Muscle layer of duodenum (tissue), 2 donors: ENCODE measurements at regions not wholly inside any gene's neighbourhood (a gene's known extent, or its start where the extent isn't known, plus 50 kb on each side); places are given as distances from the start of the nearest gene placed in this dataset.
A peak's percentile ranks its signal among the peaks of the same experiment; 100 is the strongest.

Source experiments
- H3K27ac ChIP-seq: one replicate; pipeline ENCODE4 v1.7.0; 2013; ENCODE audit warnings: mild to moderate bottlenecking, low read length
- H3K27me3 ChIP-seq: one replicate; pipeline ENCODE4 v1.7.0; 2013; ENCODE audit warnings: low read depth, mild to moderate bottlenecking, control low read depth, low read length
- H3K36me3 ChIP-seq, 2 donors: one replicate each; pipeline ENCODE4 v1.7.0; 2013; ENCODE audit warnings: low read length in 2 of 2, control low read depth in 1 of 2, mild to moderate bottlenecking in 1 of 2; ENCODE audit not compliant: insufficient read depth in 2 of 2, control insufficient read depth in 1 of 2
- H3K4me1 ChIP-seq, 2 donors: one replicate each; pipeline ENCODE4 v1.7.0; 2013; ENCODE audit warnings: low read length in 2 of 2, mild to moderate bottlenecking in 2 of 2, control low read depth in 1 of 2, moderate library complexity in 1 of 2; ENCODE audit not compliant: insufficient read depth in 2 of 2, control insufficient read depth in 1 of 2
- H3K4me3 ChIP-seq, 2 donors: one replicate each; pipeline ENCODE4 v1.7.0; 2013; ENCODE audit warnings: low read length in 2 of 2, low read depth in 1 of 2, mild to moderate bottlenecking in 1 of 2
- H3K9me3 ChIP-seq, 2 donors: one replicate each; pipeline ENCODE4 v1.7.0; 2013; ENCODE audit warnings: low read length in 2 of 2, control low read depth in 1 of 2, mild to moderate bottlenecking in 1 of 2; ENCODE audit not compliant: control insufficient read depth in 1 of 2
- donor health status: healthy.

DNA sequence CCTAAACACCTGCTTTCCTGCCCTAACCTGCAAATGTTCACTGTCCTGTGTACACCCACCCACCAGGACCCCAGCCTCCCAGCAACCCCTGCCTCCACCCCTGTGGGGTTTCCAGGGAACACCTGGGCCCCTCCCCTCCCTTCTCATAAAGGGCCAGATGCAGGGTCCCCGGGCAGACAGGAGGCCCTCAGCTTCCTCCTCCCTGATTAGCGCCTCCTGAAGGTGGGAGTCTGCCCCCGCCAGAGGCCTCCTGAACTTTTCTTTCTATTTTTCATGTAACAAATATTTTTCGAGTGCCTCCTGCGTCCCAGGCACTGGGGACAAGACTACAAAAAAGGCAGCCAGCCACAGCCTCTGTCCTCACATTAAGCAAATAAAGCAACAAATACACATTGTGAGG, 135.4 kb upstream of the LINGO1 start:
- no peaks in the 10 kb centered on the region for H3K9me3 ChIP-seq
- no peaks in the 10 kb centered on the region for H3K4me1 ChIP-seq
- H3K27me3 ChIP-seq, result peaks cover 5% of the 10 kb centered on the region
- no peak overlapping the region for H3K4me3 ChIP-seq
- H3K36me3 ChIP-seq, result no peaks in the 10 kb centered on the region
- H3K27ac ChIP-seq, result no peak overlapping the region

DNA sequence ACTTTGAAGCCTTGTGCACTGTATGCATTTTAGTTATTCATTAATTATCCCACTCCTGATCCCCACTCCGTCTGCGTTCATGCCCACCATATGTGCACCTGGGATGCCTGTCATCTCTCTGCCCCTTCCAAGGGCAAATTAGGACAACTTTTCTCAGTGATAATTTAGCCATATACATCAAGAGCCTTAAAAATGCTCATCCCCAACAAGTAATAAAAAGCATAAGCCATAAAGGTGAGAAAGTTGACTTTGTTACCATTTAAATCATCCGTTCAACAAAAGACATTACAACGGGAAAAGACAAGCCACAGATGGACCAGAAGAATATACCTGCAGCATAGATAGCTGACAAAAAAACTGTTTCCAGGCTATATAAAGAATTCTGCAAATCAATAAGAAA, 131.4 kb upstream of the LINGO1 start:
- H3K36me3 ChIP-seq, result no peaks in the 10 kb centered on the region
- peaks cover 5% of the 10 kb centered on the region for H3K27me3 ChIP-seq
- H3K9me3 ChIP-seq, result no peaks in the 10 kb centered on the region
- H3K4me1 ChIP-seq, result no peaks in the 10 kb centered on the region
- H3K4me3 ChIP-seq, result no peak overlapping the region
- no peak overlapping the region for H3K27ac ChIP-seq

DNA sequence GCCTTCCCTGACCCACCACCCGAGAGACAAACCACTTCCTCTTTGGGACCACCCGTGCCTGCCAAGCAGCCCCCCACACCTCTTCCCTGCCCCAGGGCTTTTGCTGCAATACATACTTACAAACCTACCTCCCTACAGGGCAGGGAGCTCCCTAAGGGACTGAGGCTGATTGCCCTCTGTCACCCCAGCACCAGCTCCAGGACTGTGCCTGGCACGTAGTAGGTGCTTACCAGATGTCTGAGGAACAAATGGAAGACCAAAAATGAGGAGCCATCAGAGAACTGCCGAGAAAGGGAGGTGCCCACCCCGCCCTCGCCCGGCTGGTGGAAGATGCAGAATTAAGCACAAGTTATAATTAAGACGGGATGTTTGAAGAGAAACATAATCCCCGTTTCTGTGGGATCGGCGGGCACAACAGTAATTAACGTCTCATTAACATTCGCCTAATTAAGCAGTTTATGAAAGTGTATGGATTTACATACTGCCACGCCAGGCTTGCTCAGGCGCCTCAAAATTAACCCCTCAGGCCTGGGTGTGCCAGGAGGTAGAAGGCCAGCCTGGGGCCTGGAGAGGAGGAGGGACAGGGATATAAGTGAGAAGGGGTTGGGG, 130.1 kb upstream of the LINGO1 start:
- Histone ChIP-seq H3K9me3 (no peaks in the 10 kb centered on the region), H3K27me3 (peaks cover 5% of the 10 kb centered on the region), H3K4me3 (no peak overlapping the region), H3K27ac (no peak overlapping the region), H3K36me3 (no peaks in the 10 kb centered on the region), H3K4me1 (no peaks in the 10 kb centered on the region)

DNA sequence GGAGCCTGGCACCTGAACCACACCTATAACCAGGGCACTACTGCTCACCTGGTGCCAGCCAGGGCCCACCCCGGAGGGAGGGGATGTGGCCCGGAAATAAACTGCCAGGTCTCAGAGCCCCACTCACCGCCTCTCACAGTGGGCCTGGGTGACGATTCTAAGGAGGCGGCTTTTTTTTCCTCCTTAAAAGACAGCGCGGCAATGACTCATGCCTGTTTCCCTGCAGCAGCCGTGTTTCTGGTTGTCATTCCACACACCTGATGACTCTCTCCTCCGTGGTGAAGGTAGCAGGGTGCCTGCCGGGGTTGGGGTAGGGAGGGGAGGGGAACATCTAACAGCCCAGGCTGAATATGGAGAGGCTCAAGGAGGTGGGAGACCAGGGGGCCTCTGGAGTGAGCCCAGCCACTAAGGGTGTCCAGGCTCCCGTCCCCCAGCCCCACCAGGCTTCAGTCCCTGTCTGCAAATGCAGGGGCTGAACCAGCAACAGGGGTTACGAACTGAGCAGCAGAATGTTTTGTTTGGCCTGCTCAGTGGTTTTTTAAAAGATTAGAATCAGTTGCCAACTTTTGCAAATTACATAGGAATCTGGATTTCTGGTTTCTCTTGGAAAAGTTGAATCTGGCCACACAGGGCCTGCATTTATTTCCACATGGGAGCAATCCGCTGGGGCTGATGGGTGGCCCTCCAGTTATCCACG, 127.3 kb upstream of the LINGO1 start:
- H3K9me3 ChIP-seq, result no peaks in the 10 kb centered on the region
- no peak overlapping the region for H3K27ac ChIP-seq
- H3K36me3 ChIP-seq, result no peaks in the 10 kb centered on the region
- H3K4me3 ChIP-seq, result no peak overlapping the region
- no peaks in the 10 kb centered on the region for H3K4me1 ChIP-seq
- no peaks in the 10 kb centered on the region for H3K27me3 ChIP-seq

DNA sequence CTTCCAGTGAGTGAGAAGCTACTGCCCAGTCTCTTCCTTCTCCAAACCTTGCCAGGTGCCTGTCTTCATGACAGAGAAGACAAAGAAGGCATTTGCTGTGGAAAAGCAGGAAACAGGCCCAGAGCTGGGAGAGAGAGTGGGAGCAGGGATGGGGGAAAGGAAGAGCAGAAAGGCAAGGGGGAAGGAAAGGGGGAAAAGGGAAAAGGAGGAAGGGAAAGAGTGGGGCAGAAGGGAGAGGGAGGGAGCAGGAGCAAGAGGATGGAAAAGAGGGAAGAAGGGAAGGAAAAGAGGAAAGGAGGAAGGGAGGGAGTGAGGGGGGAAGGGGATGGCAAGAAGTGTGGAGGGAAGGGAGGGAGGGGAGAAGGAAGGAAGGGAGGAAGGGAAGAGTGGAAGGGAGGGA, 121.2 kb upstream of the LINGO1 start:
- no peaks in the 10 kb centered on the region for H3K9me3 ChIP-seq
- H3K27ac ChIP-seq, result no peak overlapping the region
- H3K27me3 ChIP-seq, result no peaks in the 10 kb centered on the region
- no peaks in the 10 kb centered on the region for H3K36me3 ChIP-seq
- no peak overlapping the region for H3K4me3 ChIP-seq
- H3K4me1 ChIP-seq, result no peaks in the 10 kb centered on the region

DNA sequence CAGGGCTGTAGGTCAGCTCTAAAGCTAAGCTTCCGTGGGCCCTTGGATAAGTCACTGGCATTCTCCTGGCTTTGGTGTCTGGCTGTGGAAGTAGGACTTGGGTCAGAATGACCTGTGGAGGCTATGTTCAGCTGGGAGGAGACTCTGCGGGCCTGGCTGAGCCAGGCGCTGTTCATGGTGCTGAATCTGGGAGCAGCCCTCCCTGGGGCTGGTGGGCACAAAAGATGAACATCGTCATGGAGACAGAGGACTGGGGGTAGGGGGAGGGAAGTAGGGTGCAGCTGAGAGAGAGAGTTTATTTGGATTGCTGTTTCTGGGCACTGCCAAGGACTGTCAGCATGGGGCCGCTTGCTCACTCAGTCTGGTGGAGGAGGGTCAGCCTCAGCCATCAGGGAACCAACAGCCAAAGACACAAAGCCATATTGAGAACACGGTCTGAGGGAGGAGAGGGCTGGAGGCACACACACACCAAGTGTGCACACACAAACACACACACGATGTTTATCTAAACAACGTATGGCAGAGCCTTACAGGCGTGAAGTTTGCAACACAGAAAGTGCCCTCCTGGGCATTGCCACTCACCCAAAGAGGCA, 120.7 kb upstream of the LINGO1 start:
- Histone ChIP-seq H3K27ac (no peak overlapping the region), H3K4me3 (no peak overlapping the region), H3K36me3 (no peaks in the 10 kb centered on the region), H3K9me3 (no peaks in the 10 kb centered on the region), H3K27me3 (no peaks in the 10 kb centered on the region), H3K4me1 (no peaks in the 10 kb centered on the region)

DNA sequence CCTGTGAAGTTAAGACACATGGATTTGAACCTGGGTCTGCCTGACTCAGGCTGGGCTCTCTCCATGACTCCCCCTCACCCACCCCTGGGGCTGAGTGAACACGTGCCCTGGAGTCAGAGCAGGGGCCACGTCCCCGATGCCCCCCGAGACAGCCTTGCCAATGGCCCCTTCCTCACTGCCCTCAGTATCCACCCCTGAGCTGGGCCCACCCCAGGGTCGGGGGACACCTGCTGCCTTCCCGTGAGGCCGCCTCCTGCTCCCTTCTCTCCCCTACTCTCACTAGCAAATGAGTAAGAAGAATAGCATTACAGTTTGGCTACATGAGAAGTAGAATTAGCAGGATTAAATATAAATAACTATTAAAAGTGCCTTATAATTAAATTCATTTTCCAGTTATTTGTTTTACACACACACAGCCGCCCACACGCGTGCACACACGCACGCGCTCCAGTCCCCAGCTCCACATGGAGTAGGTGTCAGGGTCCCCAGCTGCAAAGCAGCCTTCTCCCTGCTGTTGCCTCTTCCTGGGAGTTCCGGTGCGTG, 117.4 kb upstream of the LINGO1 start:
- Histone ChIP-seq H3K27me3 (no peaks in the 10 kb centered on the region), H3K27ac (no peak overlapping the region), H3K4me3 (no peak overlapping the region), H3K4me1 (no peaks in the 10 kb centered on the region), H3K36me3 (no peaks in the 10 kb centered on the region), H3K9me3 (no peaks in the 10 kb centered on the region)

DNA sequence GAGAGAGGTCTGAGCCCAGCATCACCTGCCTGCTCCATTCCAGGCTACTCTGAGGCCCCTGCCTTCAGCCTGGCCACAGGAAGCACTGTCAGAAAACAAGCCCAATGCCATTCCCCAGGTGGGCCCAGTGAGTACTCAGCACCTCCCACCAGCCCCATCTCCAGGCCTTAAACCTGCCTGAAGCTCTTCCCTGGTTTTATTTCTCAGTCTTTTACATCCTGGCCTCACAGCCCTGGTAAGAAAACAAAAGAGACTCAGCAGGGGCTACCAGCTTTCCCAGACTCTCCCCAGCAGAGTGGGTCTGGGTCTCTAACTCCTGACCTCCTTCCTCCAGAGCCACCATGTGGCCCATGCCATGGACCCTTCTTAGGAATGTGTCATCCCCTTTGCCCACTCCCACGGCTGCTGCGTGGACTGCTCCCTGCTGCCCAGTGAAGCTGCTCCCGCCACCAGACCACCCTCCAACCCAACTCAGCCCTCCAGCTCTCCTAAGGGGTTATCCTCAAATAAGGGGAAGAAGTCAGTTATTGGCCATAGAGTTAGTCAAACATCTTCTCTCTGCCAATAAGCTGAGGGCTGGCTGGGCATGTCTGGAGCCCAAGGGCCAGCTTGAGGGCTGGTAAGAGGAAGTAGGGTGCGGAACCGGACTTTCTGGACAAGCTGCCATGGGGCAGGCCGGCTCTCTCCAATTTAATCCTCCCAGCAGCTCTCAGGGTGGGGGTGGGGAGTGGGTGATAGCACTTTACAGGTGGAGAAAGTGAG, 116.7 kb upstream of the LINGO1 start:
- Histone ChIP-seq H3K27ac (no peak overlapping the region), H3K27me3 (no peaks in the 10 kb centered on the region), H3K4me3 (no peak overlapping the region), H3K4me1 (no peaks in the 10 kb centered on the region), H3K36me3 (no peaks in the 10 kb centered on the region), H3K9me3 (no peaks in the 10 kb centered on the region)

DNA sequence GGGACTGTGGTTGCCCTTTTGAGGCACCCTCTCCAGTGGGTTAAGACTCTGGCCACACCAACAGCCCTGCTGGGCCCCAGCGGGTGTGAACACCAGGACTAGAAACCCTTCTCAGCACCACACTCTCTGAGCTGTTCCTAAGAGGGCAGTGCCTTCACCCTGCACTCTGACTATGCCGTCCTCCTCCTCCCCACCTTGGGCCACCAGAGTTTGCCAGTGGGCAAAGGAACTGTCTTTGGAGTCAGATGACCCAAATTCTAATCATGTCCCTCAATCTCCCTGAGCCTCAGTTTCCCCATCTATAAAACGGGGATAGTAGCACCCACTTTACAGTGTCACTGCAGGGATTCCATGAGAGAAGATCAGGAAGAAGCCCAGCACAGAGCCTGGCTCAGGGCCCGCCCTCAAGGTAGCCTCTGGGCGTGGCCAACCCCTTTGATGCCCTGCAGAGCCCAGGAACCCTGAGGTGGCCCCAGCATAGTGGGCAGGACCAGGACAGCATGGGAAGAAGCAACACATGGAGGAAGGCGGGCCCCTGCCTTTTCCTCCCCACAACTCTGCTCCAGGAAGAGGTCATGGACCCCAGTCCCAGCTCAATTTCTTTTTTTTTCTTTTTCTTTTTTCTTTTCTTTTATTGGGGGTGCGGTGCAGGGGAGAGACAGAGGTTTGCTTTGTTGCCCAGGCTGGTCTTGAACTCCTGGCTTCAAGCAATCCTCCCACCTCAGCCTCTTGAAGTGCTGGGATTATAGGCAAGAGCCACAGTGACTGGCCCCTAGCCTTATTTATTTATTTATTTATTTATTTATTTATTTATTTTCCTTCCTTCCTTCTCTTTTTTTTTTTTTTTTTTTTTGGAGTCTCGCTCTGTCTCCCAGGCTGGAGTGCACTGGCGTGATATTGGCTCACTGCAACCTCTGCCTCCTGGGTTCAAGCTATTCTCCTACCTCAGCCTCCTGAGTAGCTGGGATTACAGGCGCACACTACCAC, 115.7 kb upstream of the LINGO1 start:
- Histone ChIP-seq H3K4me3 (peak overlapping the region in 1 of 2 donors; percentile 21), H3K4me1 (no peaks in the 10 kb centered on the region), H3K27ac (no peak overlapping the region), H3K36me3 (no peaks in the 10 kb centered on the region), H3K9me3 (no peaks in the 10 kb centered on the region), H3K27me3 (no peaks in the 10 kb centered on the region)

DNA sequence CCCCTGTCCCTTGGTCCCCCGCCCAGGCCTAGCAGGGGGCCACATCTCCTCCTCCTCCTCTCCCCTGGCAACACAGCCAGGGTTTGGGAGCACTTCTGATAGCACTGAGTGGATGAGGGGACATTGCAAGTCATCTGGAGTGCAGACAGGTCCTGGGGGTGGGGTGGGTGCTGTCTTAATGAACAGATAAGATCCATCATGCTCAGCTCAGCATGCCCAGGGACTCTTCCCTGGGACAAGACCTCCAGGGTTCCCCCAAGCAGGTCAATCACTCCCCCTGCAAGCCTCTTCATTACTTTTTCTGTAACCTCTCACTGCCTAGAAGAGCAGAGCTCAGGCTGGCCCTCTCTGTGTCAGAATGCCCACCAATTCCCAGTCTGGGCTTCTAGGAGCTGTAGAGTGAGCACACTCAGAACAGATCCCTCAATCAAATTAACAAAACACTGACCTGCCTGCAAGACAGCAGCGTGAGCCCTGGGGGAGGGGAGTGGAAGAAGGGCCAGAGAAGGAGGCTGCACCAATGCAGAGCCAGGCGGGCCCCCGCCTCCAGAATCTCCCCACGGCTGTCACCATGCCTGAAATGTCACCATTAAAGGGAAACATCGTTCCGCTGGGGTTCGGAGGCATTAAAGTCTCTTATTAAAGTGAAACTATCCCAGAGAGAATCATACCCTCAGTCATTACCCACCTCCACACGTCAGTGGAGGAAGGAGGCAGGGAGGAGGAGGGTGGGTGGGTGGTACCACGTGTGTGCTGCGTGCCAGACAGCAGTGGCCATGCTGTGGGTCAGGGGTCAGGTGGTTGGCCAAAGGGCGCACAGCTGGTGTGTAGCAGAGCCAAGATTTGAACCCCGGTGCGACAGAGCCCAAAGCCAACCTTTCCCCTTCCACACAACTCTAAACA, 114.7 kb upstream of the LINGO1 start:
- Histone ChIP-seq H3K4me3 (peak overlapping the region in 1 of 2 donors; percentile 21), H3K27ac (no peak overlapping the region), H3K27me3 (peaks cover 2% of the 10 kb centered on the region), H3K36me3 (no peaks in the 10 kb centered on the region), H3K4me1 (no peaks in the 10 kb centered on the region), H3K9me3 (no peaks in the 10 kb centered on the region)
